ENCODE measurements at regions not wholly inside any gene's neighbourhood (a gene's known extent, or its start where the extent isn't known, plus 50 kb on each side); places are given as distances from the start of the nearest gene placed in this dataset.

- in situ Hi-C loops (cut with HindIII; ENCODE audit: extremely low pct_ligation_motif_present, low pct_unique_long_range_greater_than_20kb): no loop called here
- FAIRE-seq: no peak
- ChIA-PET POLR2A (no interaction called here), CTCF (ENCODE audit: low intra/inter-chr PET ratio, low total read pairs) (no interaction called here)
- Histone ChIP-seq H2AFZ (ENCODE audit: low read length) (no peak overlapping the region), H3K79me2 (ENCODE audit: insufficient read depth, low read length) (no peaks in the 10 kb centered on the region), H3K36me3 (replicated peaks in 1 of 2; ENCODE audit: control insufficient read depth in 1 of 2, insufficient read depth in 2 of 2, low read length in 2 of 2) (no peaks in the 10 kb centered on the region), H4K20me1 (ENCODE audit: insufficient read depth, low read length) (no peaks in the 10 kb centered on the region), H3K4me2 (ENCODE audit: low read depth, low read length) (no peak overlapping the region), H3K9me3 (ENCODE audit: low read length) (no peaks in the 10 kb centered on the region), H3K27ac (ENCODE audit: extremely low read length, insufficient read depth, low read length) (no peak overlapping the region), H3K4me3 (replicated peaks in 1 of 3; ENCODE audit: insufficient read depth in 1 of 3, low read depth in 2 of 3, low read length in 3 of 3) (no peak overlapping the region), H3K9ac (ENCODE audit: insufficient read depth, low read depth, low read length) (no peak overlapping the region), H3K27me3 (ENCODE audit: control insufficient read depth in 1 of 2, insufficient read depth in 2 of 2, low read length in 2 of 2) (no peaks in the 10 kb centered on the region; a peak in 1 of 5 replicates), H3K4me1 (ENCODE audit: insufficient read depth, low read length) (no peaks in the 10 kb centered on the region)
- no peak for DNase-seq (ENCODE audit: low spot score)
- intact Hi-C loops (cut with micrococcal nuclease; ENCODE audit: unreplicated experiment): no loop called here
- no peak for ATAC-seq
- BruUV-seq (replicated peaks): no TSS peak
- WGBS (ENCODE audit: low lambda C conversion rate): 10% methylated on average over 5 of the region's 5 CpGs
- TF ChIP-seq GABPB1 (CRISPR knock-in tag; IDR thresholded peaks at IDR 0.05) (no peak), GZF1 (CRISPR knock-in tag; IDR thresholded peaks at IDR 0.05) (no peak), ZBED4 (CRISPR knock-in tag; IDR thresholded peaks at IDR 0.05; ENCODE audit: borderline replicate concordance) (no peak), FOXA1 (IDR thresholded peaks at IDR 0.05) (no peak), FOXA1 (CRISPR knock-in tag; IDR thresholded peaks at IDR 0.05) (no peak), ZNF546 (CRISPR knock-in tag; conservative IDR thresholded peaks at IDR 0.05) (no peak), ZNF512B (CRISPR knock-in tag; IDR thresholded peaks at IDR 0.05; ENCODE audit: borderline replicate concordance) (no peak), ZFP36L2 (CRISPR knock-in tag; IDR thresholded peaks at IDR 0.05) (no peak), SETDB1 (CRISPR knock-in tag; IDR thresholded peaks at IDR 0.05; ENCODE audit: borderline replicate concordance) (no peak), CENPBD1 (CRISPR knock-in tag; IDR thresholded peaks at IDR 0.05; ENCODE audit: borderline replicate concordance, low read depth) (no peak), JDP2 (CRISPR knock-in tag; IDR thresholded peaks at IDR 0.05; ENCODE audit: borderline replicate concordance) (no peak), THYN1 (CRISPR knock-in tag; IDR thresholded peaks at IDR 0.05; ENCODE audit: borderline replicate concordance, low read depth) (no peak), CSRNP2 (CRISPR knock-in tag; conservative IDR thresholded peaks at IDR 0.05; ENCODE audit: low read depth) (no peak), ZNF570 (CRISPR knock-in tag; IDR thresholded peaks at IDR 0.05; ENCODE audit: borderline replicate concordance) (no peak), ZNF777 (CRISPR knock-in tag; IDR thresholded peaks at IDR 0.05) (no peak)
Observed at GRCh38 chr14:99028521-99028920, 243.5 kb downstream of the BCL11B start.

Measured in HepG2 (cell line).